Neural cell (in vitro differentiated cells): ENCODE measurements at regions not wholly inside any gene's neighbourhood (a gene's known extent, or its start where the extent isn't known, plus 50 kb on each side); places are given as distances from the start of the nearest gene placed in this dataset.

ENCODE experiments used
- H2AFZ ChIP-seq: fragments of 200-600, 300-800 bp; sonication (generic), shearing (Covaris generic); 2 replicates; pipeline ENCODE4 v1.6.0; 2014; ENCODE audit warnings: low read depth, mild to moderate bottlenecking, antibody characterized with exemption, low read length, moderate library complexity
- H3F3A ChIP-seq: fragments of 200-600 bp; shearing (Covaris generic); 2 replicates; pipeline ENCODE4 v1.6.1; 2016; ENCODE audit warnings: mild to moderate bottlenecking, moderate library complexity, mixed read lengths, antibody characterized with exemption, low read length; ENCODE audit not compliant: insufficient read depth, poor library complexity, severe bottlenecking
- H3K27ac ChIP-seq: fragments of 200-600, 300-800 bp; sonication (generic), shearing (Covaris generic); 2 replicates; pipeline ENCODE4 v1.5.1; 2014; ENCODE audit warnings: mild to moderate bottlenecking, low read length, moderate library complexity
- H3K27me3 ChIP-seq: fragments of 300-800, 200-600 bp; sonication (generic), shearing (Covaris generic); 2 replicates; pipeline ENCODE4 v1.6.0; 2014; ENCODE audit warnings: mild to moderate bottlenecking, low read depth, low read length, moderate library complexity; ENCODE audit not compliant: insufficient read depth
- H3K36me3 ChIP-seq: fragments of 300-800, 200-600 bp; sonication (generic), shearing (Covaris generic); 2 replicates; pipeline ENCODE4 v1.5.1; 2014; ENCODE audit warnings: mild to moderate bottlenecking, antibody characterized with exemption, low read length, moderate library complexity; ENCODE audit not compliant: insufficient read depth
- H3K4me2 ChIP-seq: fragments of 300-800, 200-600 bp; sonication (generic), shearing (Covaris generic); 2 replicates; pipeline ENCODE4 v1.6.0; 2014; ENCODE audit warnings: mild to moderate bottlenecking, low read length
- H3K4me3 ChIP-seq: fragments of 300-800, 200-600 bp; sonication (generic), shearing (Covaris generic); 2 replicates; pipeline ENCODE4 v1.5.1; 2014; ENCODE audit warnings: mild to moderate bottlenecking, low read length, moderate library complexity
- H3K79me2 ChIP-seq: fragments of 200-600 bp; shearing (Covaris generic); replicated peaks from 2 replicates; pipeline ENCODE4 v1.6.0; 2014; ENCODE audit warnings: mild to moderate bottlenecking, low read length, moderate library complexity; ENCODE audit not compliant: insufficient read depth
- H3K9ac ChIP-seq: fragments of 300-800, 200-600 bp; sonication (generic), shearing (Covaris generic); 2 replicates; pipeline ENCODE4 v1.6.1; 2016; ENCODE audit warnings: mild to moderate bottlenecking, low read length, mixed read lengths
- H3K9me2 ChIP-seq: fragments of 200-600 bp; shearing (Covaris generic); 2 replicates; pipeline ENCODE4 v1.6.1; 2016; ENCODE audit warnings: mild to moderate bottlenecking, low read length, mixed read lengths; ENCODE audit not compliant: insufficient read depth
- H3K9me3 ChIP-seq: fragments of 200-600, 300-800 bp; sonication (generic), shearing (Covaris generic); 2 replicates; pipeline ENCODE4 v1.6.1; 2016; ENCODE audit warnings: mild to moderate bottlenecking, mixed run types, low read length, moderate library complexity, mixed read lengths
- H4K20me1 ChIP-seq: fragments of 200-600 bp; shearing (Covaris generic); 2 replicates; pipeline ENCODE4 v1.6.1; 2016; ENCODE audit warnings: mild to moderate bottlenecking, mixed run types; ENCODE audit not compliant: insufficient read depth
- CTCF ChIP-seq: fragments of 450-650 bp; IDR thresholded peaks from 2 replicates; pipeline ENCODE4 v1.5.1; 2014; ENCODE audit warnings: antibody characterized with exemption, mild to moderate bottlenecking, moderate library complexity; ENCODE audit not compliant: poor library complexity, severe bottlenecking
- EP300 ChIP-seq: fragments of 450-650 bp; conservative IDR thresholded peaks from 2 replicates; pipeline ENCODE4 v1.6.1; 2014; ENCODE audit warnings: antibody characterized with exemption, mild to moderate bottlenecking, moderate library complexity; ENCODE audit not compliant: poor library complexity, severe bottlenecking
- EZH2 ChIP-seq: fragments of 200-600, 300-800 bp; shearing (Covaris generic), sonication (generic); IDR thresholded peaks from 2 replicates; pipeline ENCODE4 v1.6.1; 2014; ENCODE audit warnings: antibody characterized with exemption, low read length, borderline replicate concordance, mild to moderate bottlenecking; ENCODE audit not compliant: insufficient read depth, poor library complexity, severe bottlenecking
- MXI1 ChIP-seq: fragments of 450-650 bp; conservative IDR thresholded peaks from 2 replicates; pipeline ENCODE4 v1.6.1; 2014; ENCODE audit warnings: antibody characterized with exemption, mild to moderate bottlenecking; ENCODE audit not compliant: poor library complexity, severe bottlenecking
- POLR2AphosphoS5 ChIP-seq: IDR thresholded peaks from 2 replicates; pipeline ENCODE4 v1.6.1; 2012
- RAD21 ChIP-seq: fragments of 450-650 bp; conservative IDR thresholded peaks from 2 replicates; pipeline ENCODE4 v1.6.1; 2014; ENCODE audit warnings: antibody characterized with exemption, mild to moderate bottlenecking, moderate library complexity
- SMC3 ChIP-seq: fragments of 450-650 bp; conservative IDR thresholded peaks from 2 replicates; pipeline ENCODE4 v1.6.1; 2014; ENCODE audit warnings: antibody characterized with exemption, mild to moderate bottlenecking, moderate library complexity; ENCODE audit not compliant: poor library complexity
- TAF1 ChIP-seq: IDR thresholded peaks from 2 replicates; pipeline ENCODE4 v1.6.1; 2012; ENCODE audit warnings: low read depth
- TF ChIP-seq, protein P1 (sequence below): IDR thresholded peaks from 2 replicates; pipeline ENCODE4 v1.6.1; 2012; ENCODE audit warnings: borderline replicate concordance

GRCh38 chr12:88362439-88362838 is 217.8 kb downstream of the KITLG start:
- H2AFZ ChIP-seq, result no peak overlapping the region
- H3K9ac ChIP-seq, result no peak overlapping the region
- H3K4me2 ChIP-seq, result no peak overlapping the region
- no peaks in the 10 kb centered on the region for H3F3A ChIP-seq
- no peaks in the 10 kb centered on the region for H3K27me3 ChIP-seq
- no peaks in the 10 kb centered on the region for H3K79me2 ChIP-seq
- H3K9me3 ChIP-seq, result no peaks in the 10 kb centered on the region
- no peaks in the 10 kb centered on the region for H3K9me2 ChIP-seq
- no peak overlapping the region for H3K27ac ChIP-seq
- no peak overlapping the region for H3K4me3 ChIP-seq
- H3K36me3 ChIP-seq, result no peaks in the 10 kb centered on the region
- no peak for TF ChIP-seq MXI1
- no peak for TF ChIP-seq EZH2
- TF ChIP-seq RAD21, result no peak
- TF ChIP-seq EP300, result no peak
- TF ChIP-seq POLR2AphosphoS5, result no peak
- TF ChIP-seq, protein P1, sequence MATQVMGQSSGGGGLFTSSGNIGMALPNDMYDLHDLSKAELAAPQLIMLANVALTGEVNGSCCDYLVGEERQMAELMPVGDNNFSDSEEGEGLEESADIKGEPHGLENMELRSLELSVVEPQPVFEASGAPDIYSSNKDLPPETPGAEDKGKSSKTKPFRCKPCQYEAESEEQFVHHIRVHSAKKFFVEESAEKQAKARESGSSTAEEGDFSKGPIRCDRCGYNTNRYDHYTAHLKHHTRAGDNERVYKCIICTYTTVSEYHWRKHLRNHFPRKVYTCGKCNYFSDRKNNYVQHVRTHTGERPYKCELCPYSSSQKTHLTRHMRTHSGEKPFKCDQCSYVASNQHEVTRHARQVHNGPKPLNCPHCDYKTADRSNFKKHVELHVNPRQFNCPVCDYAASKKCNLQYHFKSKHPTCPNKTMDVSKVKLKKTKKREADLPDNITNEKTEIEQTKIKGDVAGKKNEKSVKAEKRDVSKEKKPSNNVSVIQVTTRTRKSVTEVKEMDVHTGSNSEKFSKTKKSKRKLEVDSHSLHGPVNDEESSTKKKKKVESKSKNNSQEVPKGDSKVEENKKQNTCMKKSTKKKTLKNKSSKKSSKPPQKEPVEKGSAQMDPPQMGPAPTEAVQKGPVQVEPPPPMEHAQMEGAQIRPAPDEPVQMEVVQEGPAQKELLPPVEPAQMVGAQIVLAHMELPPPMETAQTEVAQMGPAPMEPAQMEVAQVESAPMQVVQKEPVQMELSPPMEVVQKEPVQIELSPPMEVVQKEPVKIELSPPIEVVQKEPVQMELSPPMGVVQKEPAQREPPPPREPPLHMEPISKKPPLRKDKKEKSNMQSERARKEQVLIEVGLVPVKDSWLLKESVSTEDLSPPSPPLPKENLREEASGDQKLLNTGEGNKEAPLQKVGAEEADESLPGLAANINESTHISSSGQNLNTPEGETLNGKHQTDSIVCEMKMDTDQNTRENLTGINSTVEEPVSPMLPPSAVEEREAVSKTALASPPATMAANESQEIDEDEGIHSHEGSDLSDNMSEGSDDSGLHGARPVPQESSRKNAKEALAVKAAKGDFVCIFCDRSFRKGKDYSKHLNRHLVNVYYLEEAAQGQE, result no peak
- no peak for TF ChIP-seq CTCF
- no peak for TF ChIP-seq SMC3
- no peak for TF ChIP-seq TAF1
- H4K20me1 ChIP-seq, result no peaks in the 10 kb centered on the region

GRCh38 chr12:88365403-88365802 is 214.9 kb downstream of the KITLG start:
- H2AFZ ChIP-seq, result no peak overlapping the region
- no peaks in the 10 kb centered on the region for H3K9me2 ChIP-seq
- TF ChIP-seq RAD21 (no peak), TAF1 (no peak)

GRCh38 chr12:88366101-88366500 is 214.2 kb downstream of the KITLG start:
- Histone ChIP-seq H3K9me2 (no peaks in the 10 kb centered on the region), H3K4me3 (no peak overlapping the region), H3K4me2 (no peak overlapping the region), H3F3A (no peaks in the 10 kb centered on the region), H2AFZ (no peak overlapping the region), H3K36me3 (no peaks in the 10 kb centered on the region), H3K9ac (no peak overlapping the region), H3K27me3 (no peaks in the 10 kb centered on the region), H3K79me2 (no peaks in the 10 kb centered on the region), H3K27ac (no peak overlapping the region), H3K9me3 (no peaks in the 10 kb centered on the region), H4K20me1 (no peaks in the 10 kb centered on the region)
- TF ChIP-seq, protein P1, result no peak
- TF ChIP-seq CTCF, result no peak
- TF ChIP-seq EP300, result no peak
- TF ChIP-seq RAD21, result no peak
- TF ChIP-seq POLR2AphosphoS5, result no peak
- no peak for TF ChIP-seq EZH2

More at GRCh38 chr12:88365403-88365802, 214.9 kb downstream of the KITLG start:
- no peaks in the 10 kb centered on the region for H3K9me3 ChIP-seq
- H3K9ac ChIP-seq, result no peak overlapping the region
- H3K4me2 ChIP-seq, result no peak overlapping the region
- no peaks in the 10 kb centered on the region for H4K20me1 ChIP-seq
- no peak overlapping the region for H3K27ac ChIP-seq
- no peaks in the 10 kb centered on the region for H3K36me3 ChIP-seq
- no peak overlapping the region for H3K4me3 ChIP-seq
- no peaks in the 10 kb centered on the region for H3K79me2 ChIP-seq
- no peaks in the 10 kb centered on the region for H3F3A ChIP-seq
- no peaks in the 10 kb centered on the region for H3K27me3 ChIP-seq
